ENCODE measurements at regions not wholly inside any gene's neighbourhood (a gene's known extent, or its start where the extent isn't known, plus 50 kb on each side); places are given as distances from the start of the nearest gene placed in this dataset.
"Not testable (repeated sequence)": the region's sequence is repeated elsewhere in the genome, so short reads cannot be mapped to it uniquely, and the experiment has no call there.

DNA sequence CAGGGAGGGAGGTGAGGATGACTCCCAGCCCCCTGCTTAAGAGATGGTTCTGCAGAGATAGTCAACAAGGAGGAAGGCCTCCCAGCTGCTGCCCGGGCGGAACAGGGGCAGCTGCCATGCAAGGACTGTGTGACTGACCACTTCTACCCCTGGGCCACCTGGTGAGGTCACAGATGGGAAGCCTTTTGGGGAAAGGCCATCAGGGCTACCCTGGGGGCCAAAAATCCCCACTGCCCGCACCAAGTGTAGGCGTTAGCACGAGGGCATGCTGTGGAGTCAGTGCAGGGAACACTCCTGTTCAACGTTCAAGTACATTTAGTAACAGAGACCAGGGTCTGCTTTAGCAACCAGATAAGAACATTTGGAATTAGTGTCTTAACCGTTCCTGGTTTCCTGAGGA is 372.9 kb downstream of the BRD1 start:
- Histone ChIP-seq H3K9me3 (ENCODE audit: control extremely low read depth in 1 of 3, control insufficient read depth in 2 of 3, insufficient read depth in 1 of 3, low read length in 2 of 3) (peaks cover 0 to 3% (median 0%) of the 10 kb centered on the region in 3 donors), H3K4me2 (replicated peaks; ENCODE audit: low read depth, low read length, poor library complexity, severe bottlenecking) (no peak overlapping the region), H3K36me3 (replicated peaks in 1 of 2; ENCODE audit: control extremely low read depth in 1 of 2, control insufficient read depth in 1 of 2, extremely low read depth in 1 of 2, insufficient read depth in 2 of 2, low read length in 1 of 2) (no peaks in the 10 kb centered on the region), H3K4me1 (ENCODE audit: control insufficient read depth in 2 of 2, insufficient read depth in 2 of 2, low read length in 2 of 2) (no peaks in the 10 kb centered on the region), H3K79me2 (ENCODE audit: control insufficient read depth, insufficient read depth, low read length) (no peaks in the 10 kb centered on the region), H3K9ac (ENCODE audit: low read length) (no peak overlapping the region), H3K27ac (ENCODE audit: low read length in 2 of 2) (no peak overlapping the region), H3K27me3 (replicated peaks in 1 of 4; ENCODE audit: control extremely low read depth in 1 of 4, control insufficient read depth in 3 of 4, insufficient read depth in 4 of 4, low read length in 3 of 4) (peaks cover 0 to 3% (median 0%) of the 10 kb centered on the region in 4 experiments), H4K20me1 (ENCODE audit: control insufficient read depth, insufficient read depth, low read length, poor library complexity, severe bottlenecking) (no peaks in the 10 kb centered on the region), H2AFZ (ENCODE audit: insufficient read depth, low read depth, low read length, poor library complexity, severe bottlenecking) (no peak overlapping the region), H3K4me3 (ENCODE audit: control extremely low read depth in 1 of 5, extremely low read depth in 1 of 5, insufficient read depth in 1 of 5, low read depth in 2 of 5, low read length in 4 of 5) (no peak overlapping the region)
- no peak for ATAC-seq (ENCODE audit: low read depth)
- Mint-ChIP-seq H3K9me3 (ENCODE audit: insufficient read depth) (no peaks in the 10 kb centered on the region), H3K4me3 (no peak overlapping the region), H3K27ac (no peak overlapping the region), H3K27me3 (peaks cover 27% of the 10 kb centered on the region), H3K4me1 (no peaks in the 10 kb centered on the region)
- ChIA-PET CTCF (no interaction called here), POLR2A (no interaction called here)
- no peak for DNase-seq
- intact Hi-C loops (cut with micrococcal nuclease), result no loop called here
- WGBS (ENCODE audit: insufficient coverage), result 95% methylated on average over 6 of the region's 7 CpGs
- no peak for TF ChIP-seq CTCF (IDR thresholded peaks at IDR 0.05)
- TF ChIP-seq EZH2 (IDR thresholded peaks at IDR 0.05; ENCODE audit: borderline replicate concordance, insufficient read depth, low read depth, low read length, poor library complexity, severe bottlenecking), result no peak

- POLR2A ChIA-PET, result no interaction called here
- no peak for TF ChIP-seq EZH2 (IDR thresholded peaks at IDR 0.05; ENCODE audit: borderline replicate concordance, insufficient read depth, low read depth, low read length, poor library complexity, severe bottlenecking)
- TF ChIP-seq CTCF (IDR thresholded peaks at IDR 0.05), result no peak
Measured at GRCh38 chr22:49453771-49454170, 373.9 kb downstream of the BRD1 start.

GRCh38 chr22:49453019-49453418 is 374.7 kb downstream of the BRD1 start:
- DNase-seq; H3K36me3 ChIP-seq (replicated peaks in 1 of 2; ENCODE audit: control extremely low read depth in 1 of 2, control insufficient read depth in 1 of 2, extremely low read depth in 1 of 2, insufficient read depth in 2 of 2, low read length in 1 of 2); H4K20me1 ChIP-seq (ENCODE audit: control insufficient read depth, insufficient read depth, low read length, poor library complexity, severe bottlenecking); H3K79me2 ChIP-seq (ENCODE audit: control insufficient read depth, insufficient read depth, low read length); H3K4me1 ChIP-seq (ENCODE audit: control insufficient read depth in 2 of 2, insufficient read depth in 2 of 2, low read length in 2 of 2); H2AFZ ChIP-seq (ENCODE audit: insufficient read depth, low read depth, low read length, poor library complexity, severe bottlenecking); H3K4me3 ChIP-seq (ENCODE audit: control extremely low read depth in 1 of 5, extremely low read depth in 1 of 5, insufficient read depth in 1 of 5, low read depth in 2 of 5, low read length in 4 of 5); POLR2A ChIA-PET; H3K27ac ChIP-seq (ENCODE audit: low read length in 2 of 2); H3K27me3 ChIP-seq (replicated peaks in 1 of 4; ENCODE audit: control extremely low read depth in 1 of 4, control insufficient read depth in 3 of 4, insufficient read depth in 4 of 4, low read length in 3 of 4); ATAC-seq (ENCODE audit: low read depth); H3K4me3 Mint-ChIP-seq; H3K9me3 ChIP-seq (ENCODE audit: control extremely low read depth in 1 of 3, control insufficient read depth in 2 of 3, insufficient read depth in 1 of 3, low read length in 2 of 3); intact Hi-C loops (cut with micrococcal nuclease); H3K4me1 Mint-ChIP-seq; H3K4me2 ChIP-seq (replicated peaks; ENCODE audit: low read depth, low read length, poor library complexity, severe bottlenecking); H3K9me3 Mint-ChIP-seq (ENCODE audit: insufficient read depth); H3K27ac Mint-ChIP-seq; H3K9ac ChIP-seq (ENCODE audit: low read length); CTCF ChIA-PET: not testable (repeated sequence)
- WGBS (ENCODE audit: insufficient coverage), result 82% methylated on average over 1 of the region's 1 CpG
- peaks cover 32% of the 10 kb centered on the region for H3K27me3 Mint-ChIP-seq

More at GRCh38 chr22:49453771-49454170, 373.9 kb downstream of the BRD1 start:
- CTCF ChIA-PET, result no interaction called here
- Histone ChIP-seq H3K79me2 (ENCODE audit: control insufficient read depth, insufficient read depth, low read length) (no peaks in the 10 kb centered on the region), H3K4me3 (ENCODE audit: control extremely low read depth in 1 of 5, extremely low read depth in 1 of 5, insufficient read depth in 1 of 5, low read depth in 2 of 5, low read length in 4 of 5) (no peak overlapping the region), H3K27me3 (replicated peaks in 1 of 4; ENCODE audit: control extremely low read depth in 1 of 4, control insufficient read depth in 3 of 4, insufficient read depth in 4 of 4, low read length in 3 of 4) (peaks cover 0 to 7% (median 0%) of the 10 kb centered on the region in 4 experiments), H4K20me1 (ENCODE audit: control insufficient read depth, insufficient read depth, low read length, poor library complexity, severe bottlenecking) (no peaks in the 10 kb centered on the region), H3K9me3 (ENCODE audit: control extremely low read depth in 1 of 3, control insufficient read depth in 2 of 3, insufficient read depth in 1 of 3, low read length in 2 of 3) (peaks cover 0 to under 1% (median 0%) of the 10 kb centered on the region in 3 donors), H3K4me2 (replicated peaks; ENCODE audit: low read depth, low read length, poor library complexity, severe bottlenecking) (no peak overlapping the region), H3K36me3 (replicated peaks in 1 of 2; ENCODE audit: control extremely low read depth in 1 of 2, control insufficient read depth in 1 of 2, extremely low read depth in 1 of 2, insufficient read depth in 2 of 2, low read length in 1 of 2) (no peaks in the 10 kb centered on the region), H3K4me1 (ENCODE audit: control insufficient read depth in 2 of 2, insufficient read depth in 2 of 2, low read length in 2 of 2) (no peaks in the 10 kb centered on the region), H3K27ac (ENCODE audit: low read length in 2 of 2) (no peak overlapping the region), H3K9ac (ENCODE audit: low read length) (no peak overlapping the region), H2AFZ (ENCODE audit: insufficient read depth, low read depth, low read length, poor library complexity, severe bottlenecking) (no peak overlapping the region)
- 73% methylated on average over 14 of the region's 15 CpGs for WGBS (ENCODE audit: insufficient coverage)
- ATAC-seq (ENCODE audit: low read depth), result no peak
- Mint-ChIP-seq H3K9me3 (ENCODE audit: insufficient read depth) (no peaks in the 10 kb centered on the region), H3K4me1 (no peaks in the 10 kb centered on the region), H3K27ac (no peak overlapping the region), H3K4me3 (no peak overlapping the region), H3K27me3 (peaks cover 33% of the 10 kb centered on the region)
- no peak for DNase-seq
- intact Hi-C loops (cut with micrococcal nuclease), result no loop called here
